ENCODE measurements at regions not wholly inside any gene's neighbourhood (a gene's known extent, or its start where the extent isn't known, plus 50 kb on each side); places are given as distances from the start of the nearest gene placed in this dataset.

- Histone ChIP-seq H2AK5ac (ENCODE audit: low read depth, low read length) (no peak overlapping the region), H3K56ac (replicated peaks; ENCODE audit: insufficient read length, low read depth, low read length) (no peak overlapping the region), H3K4ac (replicated peaks; ENCODE audit: insufficient read length, low read depth, low read length) (no peak overlapping the region), H4K5ac (ENCODE audit: insufficient read length, low read depth, low read length) (no peak overlapping the region), H3K4me1 (replicated peaks in 1 of 4; ENCODE audit: control insufficient read depth in 3 of 4, insufficient read depth in 4 of 4, low read length in 3 of 4) (peaks cover 0 to 8% (median 2%) of the 10 kb centered on the region in 4 experiments; a peak in 3 of 7 replicates), H3K14ac (ENCODE audit: insufficient read length) (no peak overlapping the region), H4K20me1 (replicated peaks in 1 of 2; ENCODE audit: control insufficient read depth in 1 of 2, insufficient read depth in 2 of 2, low read length in 2 of 2) (no peaks in the 10 kb centered on the region), H3K23me2 (ENCODE audit: low read depth, low read length) (no peaks in the 10 kb centered on the region), H4K8ac (ENCODE audit: extremely low read depth, insufficient read depth, low read length) (no peak overlapping the region), H2BK12ac (ENCODE audit: low read depth, low read length) (no peak overlapping the region), H3K23ac (ENCODE audit: insufficient read length) (no peak overlapping the region), H3K27ac (ENCODE audit: low read depth, low read length) (no peak overlapping the region), H2BK15ac (ENCODE audit: low read length) (no peak overlapping the region), H3K79me2 (ENCODE audit: control insufficient read depth in 1 of 2, insufficient read depth in 2 of 2, low read length in 2 of 2) (no peaks in the 10 kb centered on the region), H3K27me3 (replicated peaks in 1 of 4; ENCODE audit: control insufficient read depth in 3 of 4, extremely low read depth in 1 of 4, insufficient read depth in 3 of 4, low read length in 3 of 4) (no peaks in the 10 kb centered on the region), H3K9me3 (ENCODE audit: insufficient read depth in 2 of 2, low read depth in 1 of 2, low read length in 1 of 2) (no peaks in the 10 kb centered on the region; a peak in 1 of 4 replicates), H2AFZ (ENCODE audit: low read length) (no peak overlapping the region), H4K91ac (replicated peaks; ENCODE audit: insufficient read length, low read length) (no peak overlapping the region), H3K79me1 (ENCODE audit: low read depth, low read length) (no peaks in the 10 kb centered on the region), H2BK20ac (ENCODE audit: low read length) (no peak overlapping the region), H3K4me2 (ENCODE audit: insufficient read depth in 1 of 2, low read depth in 2 of 2, low read length in 2 of 2) (no peak overlapping the region), H2BK5ac (ENCODE audit: low read depth, low read length) (no peak overlapping the region), H3K18ac (ENCODE audit: extremely low read depth, low read length) (no peak overlapping the region), H3K36me3 (ENCODE audit: control insufficient read depth in 2 of 4, insufficient read depth in 4 of 4, low read length in 3 of 4) (no peaks in the 10 kb centered on the region), H2BK120ac (replicated peaks; ENCODE audit: low read depth, low read length) (no peak overlapping the region), H3K9ac (replicated peaks in 1 of 4; ENCODE audit: extremely low read depth in 1 of 4, low read depth in 3 of 4, low read length in 3 of 4) (no peak overlapping the region), H3K4me3 (ENCODE audit: extremely low read depth in 1 of 4, insufficient read depth in 2 of 4, low read depth in 3 of 4, low read length in 4 of 4) (no peak overlapping the region)
- POLR2A ChIA-PET (ENCODE audit: partially characterized antibody), result no interaction called here
- no peak for FAIRE-seq
- DNase-seq (ENCODE audit: low read depth in 1 of 2, low spot score in 2 of 2), result no peak
- 88% methylated on average over 1 of the region's 1 CpG; no CpG with 5 or more reads in 1 of the 2 experiments for WGBS, 2 experiments (ENCODE audit: extremely low coverage in 1 of 2, insufficient coverage in 1 of 2, insufficient read length in 1 of 2, insufficient replicate concordance in 2 of 2, low coverage in 1 of 2, low lambda C conversion rate in 2 of 2, missing lambda C conversion rate in 1 of 2)
- CTCF ChIA-PET (ENCODE audit: partially characterized antibody), result no interaction called here
- TF ChIP-seq BCL11A (IDR thresholded peaks at IDR 0.05; ENCODE audit: low read depth in 2 of 2, low read length in 2 of 2), result no peak
- TF ChIP-seq HDAC6 (IDR thresholded peaks at IDR 0.05; ENCODE audit: low read depth, low read length), result no peak
- TF ChIP-seq ATF2 (IDR thresholded peaks at IDR 0.05; ENCODE audit: low read length), result no peak
- no peak for TF ChIP-seq SP2 (IDR thresholded peaks at IDR 0.05; ENCODE audit: low read length)
- TF ChIP-seq SIN3A (conservative IDR thresholded peaks at IDR 0.05 in 1 of 2, IDR thresholded peaks at IDR 0.05 in 1 of 2; ENCODE audit: low read depth in 1 of 2, low read length in 2 of 2), result no peak
- no peak for TF ChIP-seq TAF7 (optimal IDR thresholded peaks at IDR 0.05; ENCODE audit: borderline replicate concordance, low read depth, low read length)
- TF ChIP-seq KDM1A (IDR thresholded peaks at IDR 0.05; ENCODE audit: borderline replicate concordance, low read length), result no peak
- TF ChIP-seq KDM5A (IDR thresholded peaks at IDR 0.05; ENCODE audit: low read length), result no peak
- TF ChIP-seq SP4 (IDR thresholded peaks at IDR 0.05; ENCODE audit: low read length), result no peak
- TF ChIP-seq ASH2L (IDR thresholded peaks at IDR 0.05; ENCODE audit: low read length), result no peak
- TF ChIP-seq KDM4A (IDR thresholded peaks at IDR 0.05; ENCODE audit: low read depth, low read length, severe bottlenecking), result no peak
- no peak for TF ChIP-seq EGR1 (IDR thresholded peaks at IDR 0.05; ENCODE audit: borderline replicate concordance, low read depth, low read length)
- TF ChIP-seq CTBP2 (IDR thresholded peaks at IDR 0.05; ENCODE audit: borderline replicate concordance, insufficient read depth, insufficient read length, low read length), result no peak
These were observed 711.3 kb upstream of the AMOT start for GRCh38 chrX:113551919-113552318.
